HG03108 (cell line): ENCODE measurements at regions not wholly inside any gene's neighbourhood (a gene's known extent, or its start where the extent isn't known, plus 50 kb on each side); places are given as distances from the start of the nearest gene placed in this dataset.

ENCODE experiments used
- ATAC-seq: cut with Tn5 transposase; IDR thresholded peaks from one replicate; pipeline ENCODE4 v1.9.1; 2021; ENCODE audit warnings: moderate library complexity; ENCODE audit not compliant: unreplicated experiment

DNA sequence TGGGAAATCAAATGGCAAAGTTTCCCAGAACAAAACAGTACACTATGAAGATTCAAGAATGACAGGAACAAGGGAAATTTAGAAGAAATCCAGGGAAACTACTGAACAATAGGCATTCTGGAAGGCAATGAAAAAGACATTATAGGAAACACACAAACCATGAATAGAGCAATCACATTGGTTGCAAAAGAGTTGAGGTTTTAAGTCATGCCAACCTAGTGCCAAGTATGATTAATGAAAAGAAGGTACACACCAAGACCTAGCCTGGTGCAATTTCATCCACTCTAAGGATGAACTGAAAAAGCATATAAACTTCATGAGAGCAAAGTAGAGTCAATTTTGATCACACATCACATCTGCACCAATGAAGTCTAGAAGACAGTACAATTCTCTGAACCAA is 326.9 kb downstream of the PDHA2 start:
- no peak for ATAC-seq

- no peak for ATAC-seq
Observed at GRCh38 chr4:96170198-96170597, 330.3 kb downstream of the PDHA2 start.

DNA sequence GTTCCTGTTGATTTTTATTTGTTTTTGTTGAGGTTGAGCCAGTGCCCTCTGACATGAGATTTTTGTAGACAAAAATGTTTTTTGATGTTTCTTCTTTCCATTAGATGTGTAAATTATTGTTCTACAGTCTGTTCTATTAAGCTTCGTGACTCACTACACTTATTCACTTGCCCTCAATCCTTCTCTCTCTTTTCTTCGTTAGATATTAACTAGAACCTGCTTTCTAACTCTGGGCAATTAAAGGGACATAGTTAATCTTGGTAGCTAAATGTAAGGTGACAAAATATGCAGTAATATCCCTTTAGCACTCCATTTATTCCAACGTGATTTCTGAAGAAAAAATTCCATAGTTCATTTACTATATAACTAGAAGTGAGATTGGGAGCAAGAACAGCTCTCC is 333.9 kb downstream of the PDHA2 start:
- ATAC-seq: no peak

- no peak for ATAC-seq
Observed at GRCh38 chr4:96175871-96176270, 336.0 kb downstream of the PDHA2 start.

GRCh38 chr4:96183611-96184010 is 343.7 kb downstream of the PDHA2 start:
- no peak for ATAC-seq

GRCh38 chr4:96186593-96186992 is 346.7 kb downstream of the PDHA2 start:
- ATAC-seq: no peak

- no peak for ATAC-seq
Observed at GRCh38 chr4:96189761-96190160, 349.9 kb downstream of the PDHA2 start.

DNA sequence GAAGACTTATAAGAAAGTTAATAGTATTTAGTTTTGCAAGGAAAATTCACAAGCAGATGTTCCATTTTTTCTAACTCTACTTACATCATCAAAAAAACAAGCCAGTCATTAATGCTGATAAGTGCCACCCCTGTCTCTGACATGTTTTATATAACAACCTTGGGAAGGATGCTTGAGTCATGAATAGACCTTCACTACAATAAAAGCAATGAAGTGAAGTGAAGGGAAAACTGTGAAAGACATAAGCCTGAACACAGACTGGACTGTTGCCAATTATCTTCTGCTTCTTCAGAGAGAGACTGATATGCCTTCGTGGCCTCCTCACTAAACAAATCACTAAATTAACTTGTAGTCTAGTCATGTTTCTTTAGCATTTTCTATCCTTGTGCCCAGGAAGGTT is 353.2 kb downstream of the PDHA2 start:
- ATAC-seq: no peak

GRCh38 chr4:96194993-96195392 is 355.1 kb downstream of the PDHA2 start:
- ATAC-seq: no peak

- ATAC-seq: no peak
Observed at GRCh38 chr4:96205143-96205936, 365.4 kb downstream of the PDHA2 start.

GRCh38 chr4:96227515-96227914 is 387.6 kb downstream of the PDHA2 start:
- no peak for ATAC-seq

GRCh38 chr4:96228463-96228862 is 388.6 kb downstream of the PDHA2 start:
- no peak for ATAC-seq

DNA sequence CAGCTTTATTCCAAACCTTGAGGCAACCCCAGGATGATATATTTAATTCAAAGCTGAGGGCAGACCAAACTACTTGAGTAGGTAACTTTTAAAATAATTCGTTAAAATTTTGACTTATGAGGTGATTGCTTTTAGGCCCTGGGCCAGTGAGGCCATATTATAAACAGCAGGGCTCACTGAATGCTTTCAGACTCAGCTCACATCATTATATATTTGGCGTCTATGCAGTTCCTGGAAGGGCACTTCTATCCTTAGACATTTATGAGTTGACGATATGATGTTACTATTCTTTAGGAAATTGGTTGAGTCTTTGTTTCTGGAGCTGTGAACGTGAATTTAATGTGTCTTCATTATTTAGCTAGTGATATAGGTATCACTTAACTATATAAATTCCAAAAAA is 400.1 kb downstream of the PDHA2 start:
- ATAC-seq: no peak

- no peak for ATAC-seq
Observed at GRCh38 chr4:96241819-96242218, 401.9 kb downstream of the PDHA2 start.

DNA sequence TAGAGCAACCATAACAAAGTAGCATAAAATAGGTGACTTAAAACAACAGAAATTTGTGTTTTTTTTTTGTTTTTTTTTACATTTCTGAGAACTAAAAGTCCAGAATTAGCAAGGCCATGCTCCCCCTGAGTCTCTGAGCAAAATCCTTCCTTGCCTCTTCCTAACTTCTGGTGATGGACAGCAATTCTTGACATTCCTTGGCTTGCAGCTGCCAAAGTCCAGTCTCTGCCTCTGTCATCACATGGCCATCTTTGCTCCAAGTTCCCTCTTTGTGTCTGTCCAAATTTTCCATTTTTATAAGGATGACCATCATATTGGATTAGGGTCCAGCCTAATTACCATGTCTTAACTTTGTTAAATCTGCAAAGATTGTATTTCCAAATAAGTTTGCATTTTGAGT is 407.2 kb downstream of the PDHA2 start:
- ATAC-seq: no peak

GRCh38 chr4:96248225-96248624 is 408.3 kb downstream of the PDHA2 start:
- no peak for ATAC-seq

DNA sequence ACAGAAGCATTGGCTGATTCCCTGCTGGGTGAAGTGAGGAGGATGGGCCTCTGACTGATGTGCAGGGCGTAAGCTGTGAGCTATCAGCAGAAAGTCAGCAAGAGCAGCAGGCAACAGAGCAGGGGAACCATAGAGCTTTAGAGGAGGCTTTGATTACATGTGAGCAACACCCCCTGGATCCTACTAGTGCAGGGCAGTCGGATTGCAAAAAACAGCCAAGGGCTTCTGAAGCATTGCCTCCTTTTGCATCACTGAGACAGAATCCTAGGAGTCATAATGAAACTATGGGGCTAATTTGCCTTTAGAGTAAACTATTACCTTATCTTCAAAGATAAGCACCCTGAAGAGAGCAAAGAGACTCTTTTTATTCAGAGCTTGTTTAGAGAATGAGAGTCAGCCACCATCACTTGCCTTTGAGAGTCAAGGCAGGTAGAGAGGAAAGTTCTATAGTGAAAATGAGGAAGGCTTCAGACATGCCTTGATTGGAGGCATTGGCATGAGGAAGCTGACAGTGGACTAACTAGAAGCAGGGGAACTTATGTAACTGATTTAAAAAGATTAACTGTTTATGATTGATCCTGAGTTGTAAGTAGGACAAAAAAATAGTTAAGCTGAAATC is 420.3 kb downstream of the PDHA2 start:
- no peak for ATAC-seq

DNA sequence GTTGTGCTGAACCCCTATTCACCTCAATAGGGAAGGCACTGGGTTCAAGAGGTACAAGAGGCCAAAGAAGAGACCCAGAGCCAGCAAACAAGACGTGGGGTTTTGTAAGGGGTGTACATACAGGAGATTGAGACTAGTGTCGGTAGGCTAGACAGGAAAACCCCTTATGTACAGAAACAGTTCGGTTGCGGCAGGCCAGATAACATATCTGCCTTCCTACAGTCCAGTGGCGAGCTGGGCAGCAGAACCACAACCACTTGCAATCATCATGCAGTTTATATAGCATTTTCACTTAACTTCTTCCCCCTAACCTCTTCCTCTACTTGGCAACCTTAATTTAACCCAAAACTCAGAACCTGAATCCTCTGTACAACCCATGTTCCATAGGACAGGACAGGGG is 422.2 kb downstream of the PDHA2 start:
- no peak for ATAC-seq

DNA sequence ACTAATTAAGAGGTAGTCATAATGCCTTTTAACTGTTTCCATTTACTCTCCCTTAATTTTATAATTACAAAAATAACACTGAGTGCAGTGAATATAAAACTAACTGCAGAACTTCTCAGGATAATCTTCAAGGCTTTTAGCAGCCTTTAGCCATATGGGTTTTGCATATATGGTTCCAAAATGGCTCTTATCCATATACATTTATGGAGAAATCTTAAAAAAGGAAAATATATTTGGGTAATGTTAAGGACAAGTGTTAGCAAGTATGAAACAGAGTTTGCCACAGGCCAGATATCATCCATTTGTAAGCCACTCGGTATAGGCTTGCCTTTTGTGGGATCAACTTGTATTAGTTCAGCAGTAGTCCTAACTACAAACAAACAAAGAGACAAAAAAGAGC is 423.4 kb downstream of the PDHA2 start:
- no peak for ATAC-seq

DNA sequence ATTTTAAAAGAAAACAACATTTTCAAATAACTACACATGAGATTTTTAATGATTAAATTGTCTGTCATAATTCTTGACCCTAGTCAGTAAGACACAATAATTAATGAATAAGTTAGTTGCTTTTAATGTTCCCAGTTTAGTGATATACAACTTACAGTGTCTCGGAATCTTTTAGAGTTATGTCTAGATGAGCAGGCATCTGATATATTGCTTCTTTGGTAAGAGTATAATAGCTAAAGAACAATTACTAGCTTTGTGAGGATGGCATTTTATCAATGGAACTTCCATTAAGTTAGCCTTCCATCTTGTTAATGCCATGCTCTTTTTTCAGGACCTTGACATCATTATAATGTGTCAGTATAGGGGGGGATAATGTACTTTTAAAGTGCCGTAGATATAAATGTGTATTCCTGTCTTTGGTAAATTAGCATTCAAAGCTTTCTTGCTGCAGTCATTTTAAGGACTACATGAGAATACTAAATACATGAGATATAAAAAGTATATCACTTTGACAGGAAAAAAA is 425.1 kb downstream of the PDHA2 start:
- ATAC-seq: no peak

DNA sequence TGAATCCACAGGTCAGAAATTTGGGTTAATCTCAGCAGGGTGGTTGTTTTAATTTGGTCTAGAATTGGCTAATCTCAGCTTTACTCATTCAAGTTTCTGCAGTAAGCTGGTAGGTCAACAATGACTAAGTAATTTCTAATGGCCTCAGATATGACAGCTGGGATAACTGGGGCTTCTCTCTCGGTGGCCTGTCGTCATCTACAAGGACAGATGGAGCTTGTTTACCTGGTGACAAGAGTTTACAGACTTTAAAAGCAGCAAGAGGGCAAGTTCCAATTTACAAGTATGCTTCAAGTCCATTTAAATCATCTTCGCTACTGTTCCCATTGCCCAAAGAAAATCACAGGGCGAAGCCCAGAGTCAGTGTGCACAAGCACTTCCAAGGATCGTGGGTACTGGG is 453.9 kb downstream of the PDHA2 start:
- ATAC-seq: no peak

- no peak for ATAC-seq
Observed at GRCh38 chr4:96295143-96295741, 455.3 kb downstream of the PDHA2 start.
